K562 (cell line): ENCODE measurements at regions not wholly inside any gene's neighbourhood (a gene's known extent, or its start where the extent isn't known, plus 50 kb on each side); places are given as distances from the start of the nearest gene placed in this dataset.
A peak's percentile ranks its signal among the peaks of the same experiment; 100 is the strongest.

ENCODE experiments used
- ATAC-seq: fragments of 200-7000 bp; cut with Tn5 transposase; 3 replicates; pipeline ENCODE4 v1.9.1; 2020; ENCODE audit warnings: moderate library complexity
- BruUV-seq: library from RNA; stranded (reverse); fragments of 400-500 nt; replicated peaks from 2 replicates; lab custom pipeline; 2021; lab: Mats Ljungman, UMichigan
- CTCF ChIA-PET: fragments of 300-600 bp; formaldehyde crosslinking; extraction: SDS; loops from one replicate; lab custom pipeline; 2021; ENCODE audit warnings: low intra/inter-chr PET ratio; lab: Yijun Ruan, JAX
- POLR2A ChIA-PET: fragments of 300-600, 350-650 bp; sonication (Branson Sonifier 250); formaldehyde crosslinking; extraction: SDS; loops from one replicate; lab custom pipeline; 2021; ENCODE audit warnings: antibody characterized with exemption, inconsistent platforms; lab: Yijun Ruan, JAX
- DNase-seq, 4 experiments: peaks; one replicate each; pipeline versions ENCODE4 v3.0.0 to v3.0.0-alpha.2; 2011 to 2018; ENCODE audit warnings: low spot score in 3 of 4, mixed read lengths in 3 of 4; ENCODE audit errors: extremely low read depth in 1 of 4
- FAIRE-seq: peaks from 2 replicates; lab custom pipeline; 2011; peaks lifted over from hg19 to GRCh38; lab: Jason Lieb, UNC
- H2AFZ ChIP-seq: 2 replicates; pipeline ENCODE4 v1.6.0; 2011; ENCODE audit warnings: low read depth, low read length, control low read depth, inconsistent platforms
- H3K27ac ChIP-seq: fragments of 200-600 bp; 3 replicates; pipeline ENCODE4 v1.8.0; 2011; ENCODE audit warnings: low read depth, mild to moderate bottlenecking, control low read depth, inconsistent platforms, low read length, moderate library complexity, mixed read lengths; ENCODE audit errors: extremely low read depth
- H3K27me3 ChIP-seq, 2 experiments: fragments of 300-600 bp in 1 of 2; 2 replicates in 1 of 2; 3 replicates in 1 of 2; pipeline versions ENCODE4 v1.6.0 to v1.8.0; 2011; ENCODE audit warnings: inconsistent platforms in 2 of 2, low read length in 2 of 2, mild to moderate bottlenecking in 1 of 2, mixed read lengths in 1 of 2, moderate library complexity in 1 of 2; ENCODE audit not compliant: control insufficient read depth in 2 of 2, insufficient read depth in 2 of 2
- H3K36me3 ChIP-seq: fragments of 300-600 bp; 3 replicates; pipeline ENCODE4 v1.8.0; 2011; ENCODE audit warnings: mild to moderate bottlenecking, low read length, inconsistent platforms; ENCODE audit not compliant: control insufficient read depth, insufficient read depth
- H3K4me1 ChIP-seq, 2 experiments: fragments of 200-600 bp in 1 of 2; replicated peaks in 1 of 2; 2 replicates in 1 of 2; 3 replicates in 1 of 2; pipeline versions ENCODE4 v1.5.1 to v1.8.0; 2011; ENCODE audit warnings: inconsistent platforms in 2 of 2, low read length in 2 of 2, mild to moderate bottlenecking in 1 of 2, mixed read lengths in 1 of 2, moderate library complexity in 1 of 2; ENCODE audit not compliant: control insufficient read depth in 2 of 2, insufficient read depth in 2 of 2
- H3K4me2 ChIP-seq: 2 replicates; pipeline ENCODE4 v1.6.1; 2011; ENCODE audit warnings: low read length, control low read depth, inconsistent platforms, mixed read lengths; ENCODE audit not compliant: insufficient read depth
- H3K4me3 ChIP-seq: fragments of 200-600 bp; sonication (generic), shearing (Covaris generic); 2 replicates; pipeline ENCODE4 v1.5.1; 2016; ENCODE audit warnings: control low read depth, inconsistent platforms
- H3K79me2 ChIP-seq: fragments of 200-600 bp; 3 replicates; pipeline ENCODE4 v1.8.0; 2011; ENCODE audit warnings: low read length, inconsistent platforms; ENCODE audit not compliant: control insufficient read depth, insufficient read depth
- H3K9ac ChIP-seq, 2 experiments: 2 replicates each; pipeline versions ENCODE4 v1.6.0 to v1.6.1; 2011; ENCODE audit warnings: low read depth in 2 of 2, low read length in 2 of 2, control low read depth in 1 of 2, inconsistent platforms in 1 of 2, mild to moderate bottlenecking in 1 of 2, mixed read lengths in 1 of 2; ENCODE audit not compliant: insufficient read depth in 1 of 2
- H3K9me1 ChIP-seq: one replicate; pipeline ENCODE4 v1.6.0; 2011; ENCODE audit warnings: inconsistent platforms, mild to moderate bottlenecking, low read length, moderate library complexity; ENCODE audit not compliant: control insufficient read depth, insufficient read depth
- H3K9me3 ChIP-seq: replicated peaks from 2 replicates; pipeline ENCODE4 v1.5.1; 2011; ENCODE audit warnings: low read depth, low read length, inconsistent platforms; ENCODE audit not compliant: control insufficient read depth, insufficient read depth
- H4K20me1 ChIP-seq: replicated peaks from 2 replicates; pipeline ENCODE4 v1.6.1; 2011; ENCODE audit warnings: low read length, inconsistent platforms, mixed read lengths; ENCODE audit not compliant: control insufficient read depth, insufficient read depth
- ARID1B ChIP-seq: fragments of 450-650 bp; IDR thresholded peaks from 2 replicates; pipeline ENCODE4 v1.6.1; 2016; ENCODE audit warnings: antibody characterized with exemption, mild to moderate bottlenecking, inconsistent platforms
- CEBPB ChIP-seq: fragments of 450-650 bp; IDR thresholded peaks from 2 replicates; pipeline ENCODE4 v1.6.1; 2016; ENCODE audit warnings: missing genetic modification characterization, missing compliant biosample characterization
- ETS1 ChIP-seq: conservative IDR thresholded peaks from 2 replicates; pipeline ENCODE4 v1.6.1; 2011; ENCODE audit warnings: low read depth, mild to moderate bottlenecking, low read length; ENCODE audit not compliant: control insufficient read depth
- OTX1 ChIP-seq: fragments of 450-650 bp; formaldehyde crosslinking; IDR thresholded peaks from 2 replicates; pipeline ENCODE4 v1.4.0; 2022; ENCODE audit warnings: mild to moderate bottlenecking
- SPI1 ChIP-seq: IDR thresholded peaks from 2 replicates; pipeline ENCODE4 v1.6.1; 2011; ENCODE audit warnings: low read depth, low read length, control low read depth, borderline replicate concordance
- ZNF449 ChIP-seq: fragments of 250-450 bp; sonication (Bioruptor Pico); IDR thresholded peaks from 2 replicates; pipeline ENCODE4 v1.8.0; 2022; ENCODE audit warnings: moderate library complexity, mild to moderate bottlenecking, inconsistent platforms
- WGBS: fragments of 100-300 bp; shearing (Covaris generic); methylation state at CpG from one replicate; pipeline ENCODE4 v1.1.6; 2016; ENCODE audit warnings: low coverage, mixed read lengths; ENCODE audit not compliant: insufficient coverage; ENCODE audit errors: missing lambda C conversion rate; 5-methylcytosine and 5-hydroxymethylcytosine counted together
- in situ Hi-C: fragments of 300-500 bp; cut with MboI; formaldehyde crosslinking; loops from 4 replicates; pipeline ENCODE4 v1.15.0; 2018; ENCODE audit warnings: inconsistent platforms, mixed read lengths
- intact Hi-C: fragments of 100-400 bp; cut with micrococcal nuclease; formaldehyde crosslinking; loops from 2 replicates; pipeline ENCODE4 v1.14.2; 2022

- TF ChIP-seq ETS1 (no peak), ARID1B (no peak), ZNF449 (CRISPR knock-in tag) (no peak), OTX1 (CRISPR knock-in tag) (no peak)
- TF ChIP-seq, all 486 proteins: peak for 0
Observed at GRCh38 chr2:41954304-41955291, 93.2 kb upstream of the PKDCC start (continued).

GRCh38 chr2:41955316-41956043 lies 92.3 kb upstream of the PKDCC start:
- Histone ChIP-seq H3K9me1 (no peaks in the 10 kb centered on the region), H4K20me1 (no peaks in the 10 kb centered on the region), H3K9me3 (no peaks in the 10 kb centered on the region)
- TF ChIP-seq SPI1 (peak; percentile 78), CEBPB (tag) (no peak)
- TF ChIP-seq, all 486 proteins: peak for 1
- H3K27me3 ChIP-seq: peaks cover 0 to 8% of the 10 kb centered on the region in 2 experiments; a peak in 3 of 5 replicates
- ChIA-PET POLR2A (no interaction called here), CTCF (no interaction called here)
- H3K4me3 ChIP-seq: no peak overlapping the region
- DNase-seq (no peak), ATAC-seq (no peak), FAIRE-seq (no peak)
- H3K79me2 ChIP-seq: no peaks in the 10 kb centered on the region
- no peak overlapping the region for H3K4me2 ChIP-seq
- 0% methylated on average over 5 of the region's 5 CpGs for WGBS
- no peak overlapping the region for H3K9ac ChIP-seq
- intact Hi-C loops: no loop called here
- in situ Hi-C loops: no loop called here
- BruUV-seq: no TSS peak
- no peaks in the 10 kb centered on the region for H3K4me1 ChIP-seq
- H3K36me3 ChIP-seq: no peaks in the 10 kb centered on the region
- no peak overlapping the region for H2AFZ ChIP-seq
- no peak overlapping the region for H3K27ac ChIP-seq
